GM21529 (cell line): ENCODE measurements at regions not wholly inside any gene's neighbourhood (a gene's known extent, or its start where the extent isn't known, plus 50 kb on each side); places are given as distances from the start of the nearest gene placed in this dataset.
A peak's percentile ranks its signal among the peaks of the same experiment; 100 is the strongest.

Source experiments
- ATAC-seq: cut with Tn5 transposase; IDR thresholded peaks from one replicate; pipeline ENCODE4 v1.9.1; 2021; ENCODE audit not compliant: unreplicated experiment

- no peak for ATAC-seq
Observed at GRCh38 chr5:81914696-81915095, 57.1 kb upstream of the ATG10 start.

- no peak for ATAC-seq
Observed at GRCh38 chr5:81912933-81913332, 58.9 kb upstream of the ATG10 start.

- peak; percentile 76 for ATAC-seq
Observed at GRCh38 chr5:81909677-81910076, 62.1 kb upstream of the ATG10 start.

GRCh38 chr5:81908771-81909170 is 63.1 kb upstream of the ATG10 start:
- ATAC-seq: no peak

- ATAC-seq: no peak
Observed at GRCh38 chr5:81908044-81908443, 63.8 kb upstream of the ATG10 start.

- ATAC-seq: no peak
Observed at GRCh38 chr5:81907012-81907635, 64.7 kb upstream of the ATG10 start.

GRCh38 chr5:81906086-81906485 is 65.7 kb upstream of the ATG10 start:
- no peak for ATAC-seq

- no peak for ATAC-seq
Observed at GRCh38 chr5:81904861-81905260, 67.0 kb upstream of the ATG10 start.

- ATAC-seq: no peak
Observed at GRCh38 chr5:81904166-81904565, 67.7 kb upstream of the ATG10 start.

- no peak for ATAC-seq
Observed at GRCh38 chr5:81901586-81901985, 70.2 kb upstream of the ATG10 start.

GRCh38 chr5:81899123-81899522 is 72.7 kb upstream of the ATG10 start:
- no peak for ATAC-seq

GRCh38 chr5:81898403-81898802 is 73.4 kb upstream of the ATG10 start:
- no peak for ATAC-seq

- no peak for ATAC-seq
Observed at GRCh38 chr5:81896764-81897163, 75.1 kb upstream of the ATG10 start.

GRCh38 chr5:81895307-81895706 is 76.5 kb upstream of the ATG10 start:
- ATAC-seq: no peak

- ATAC-seq: no peak
Observed at GRCh38 chr5:81893961-81894360, 77.9 kb upstream of the ATG10 start.

GRCh38 chr5:81884871-81885270 is 87.0 kb upstream of the ATG10 start:
- ATAC-seq: no peak

GRCh38 chr5:81883371-81883770 is 88.5 kb upstream of the ATG10 start:
- no peak for ATAC-seq

- ATAC-seq: no peak
Observed at GRCh38 chr5:81881595-81881994, 90.2 kb upstream of the ATG10 start.

GRCh38 chr5:81879936-81880335 is 91.9 kb upstream of the ATG10 start:
- no peak for ATAC-seq

GRCh38 chr5:81878333-81878732 is 93.5 kb upstream of the ATG10 start:
- ATAC-seq: no peak

- no peak for ATAC-seq
Observed at GRCh38 chr5:81866994-81867393, 104.8 kb upstream of the ATG10 start.

GRCh38 chr5:81860778-81861177 is 109.9 kb upstream of the SSBP2 start:
- ATAC-seq: no peak

- ATAC-seq: no peak
Observed at GRCh38 chr5:81859624-81860023, 108.7 kb upstream of the SSBP2 start.
